ENCODE measurements at regions not wholly inside any gene's neighbourhood (a gene's known extent, or its start where the extent isn't known, plus 50 kb on each side); places are given as distances from the start of the nearest gene placed in this dataset.

GRCh38 chr2:18084376-18084775, 205.9 kb downstream of the KCNS3 start:
- DNase-seq (ENCODE audit: low read depth, low spot score): no peak

- no peak for DNase-seq (ENCODE audit: low read depth, low spot score)
Measured at GRCh38 chr2:18083806-18084205, 205.3 kb downstream of the KCNS3 start.

- DNase-seq (ENCODE audit: low read depth, low spot score): no peak
Measured at GRCh38 chr2:18078216-18078615, 199.7 kb downstream of the KCNS3 start.

- no peak for DNase-seq (ENCODE audit: low read depth, low spot score)
Measured at GRCh38 chr2:18077704-18078103, 199.2 kb downstream of the KCNS3 start.

- DNase-seq (ENCODE audit: low read depth, low spot score): peak; percentile 3
Measured at GRCh38 chr2:18077231-18077630, 198.8 kb downstream of the KCNS3 start.

- DNase-seq (ENCODE audit: low read depth, low spot score): no peak
Measured at GRCh38 chr2:18074476-18074875, 196.0 kb downstream of the KCNS3 start.

GRCh38 chr2:18073601-18074000, 195.1 kb downstream of the KCNS3 start:
- DNase-seq (ENCODE audit: low read depth, low spot score): no peak

GRCh38 chr2:18067588-18068384, 189.3 kb downstream of the KCNS3 start:
- no peak for DNase-seq (ENCODE audit: low read depth, low spot score)

- no peak for DNase-seq (ENCODE audit: low read depth, low spot score)
Measured at GRCh38 chr2:18066894-18067293, 188.4 kb downstream of the KCNS3 start.

- DNase-seq (ENCODE audit: low read depth, low spot score): no peak
Measured at GRCh38 chr2:18066066-18066465, 187.6 kb downstream of the KCNS3 start.

- no peak for DNase-seq (ENCODE audit: low read depth, low spot score)
Measured at GRCh38 chr2:18065249-18065648, 186.8 kb downstream of the KCNS3 start.

- DNase-seq (ENCODE audit: low read depth, low spot score): no peak
Measured at GRCh38 chr2:18063826-18064470, 185.5 kb downstream of the KCNS3 start.

GRCh38 chr2:18062892-18063291, 184.4 kb downstream of the KCNS3 start:
- no peak for DNase-seq (ENCODE audit: low read depth, low spot score)

GRCh38 chr2:18061717-18062116, 183.2 kb downstream of the KCNS3 start:
- no peak for DNase-seq (ENCODE audit: low read depth, low spot score)

GRCh38 chr2:18057657-18058056, 179.2 kb downstream of the KCNS3 start:
- DNase-seq (ENCODE audit: low read depth, low spot score): no peak

GRCh38 chr2:18055290-18055689, 176.8 kb downstream of the KCNS3 start:
- DNase-seq (ENCODE audit: low read depth, low spot score): no peak

- DNase-seq (ENCODE audit: low read depth, low spot score): no peak
Measured at GRCh38 chr2:18050001-18050400, 171.5 kb downstream of the KCNS3 start.

GRCh38 chr2:18049325-18049724, 170.9 kb downstream of the KCNS3 start:
- DNase-seq (ENCODE audit: low read depth, low spot score): no peak

- DNase-seq (ENCODE audit: low read depth, low spot score): no peak
Measured at GRCh38 chr2:18047896-18048657, 169.6 kb downstream of the KCNS3 start.

- no peak for DNase-seq (ENCODE audit: low read depth, low spot score)
Measured at GRCh38 chr2:18047213-18047611, 168.7 kb downstream of the KCNS3 start.

GRCh38 chr2:18046558-18047212, 168.2 kb downstream of the KCNS3 start:
- DNase-seq (ENCODE audit: low read depth, low spot score): no peak

GRCh38 chr2:18046017-18046416, 167.6 kb downstream of the KCNS3 start:
- no peak for DNase-seq (ENCODE audit: low read depth, low spot score)

Measured in ELF-1 (cell line).